ENCODE measurements at regions not wholly inside any gene's neighbourhood (a gene's known extent, or its start where the extent isn't known, plus 50 kb on each side); places are given as distances from the start of the nearest gene placed in this dataset.
"Not testable (repeated sequence)": the region's sequence is repeated elsewhere in the genome, so short reads cannot be mapped to it uniquely, and the experiment has no call there.

- H3K79me1 ChIP-seq (ENCODE audit: low read depth, low read length); FAIRE-seq; H4K5ac ChIP-seq (ENCODE audit: insufficient read length, low read depth, low read length); H3K4me2 ChIP-seq (ENCODE audit: insufficient read depth in 1 of 2, low read depth in 2 of 2, low read length in 2 of 2); H3K9me3 ChIP-seq (ENCODE audit: insufficient read depth in 2 of 2, low read depth in 1 of 2, low read length in 1 of 2); H3K9ac ChIP-seq (replicated peaks in 1 of 4; ENCODE audit: extremely low read depth in 1 of 4, low read depth in 3 of 4, low read length in 3 of 4); H3K36me3 ChIP-seq (ENCODE audit: control insufficient read depth in 2 of 4, insufficient read depth in 4 of 4, low read length in 3 of 4); H3K27me3 ChIP-seq (replicated peaks in 1 of 4; ENCODE audit: control insufficient read depth in 3 of 4, extremely low read depth in 1 of 4, insufficient read depth in 3 of 4, low read length in 3 of 4); POLR2A ChIA-PET (ENCODE audit: partially characterized antibody); H3K79me2 ChIP-seq (ENCODE audit: control insufficient read depth in 1 of 2, insufficient read depth in 2 of 2, low read length in 2 of 2); H2BK20ac ChIP-seq (ENCODE audit: low read length); H3K14ac ChIP-seq (ENCODE audit: insufficient read length); H3K4me3 ChIP-seq (ENCODE audit: extremely low read depth in 1 of 4, insufficient read depth in 2 of 4, low read depth in 3 of 4, low read length in 4 of 4); H3K18ac ChIP-seq (ENCODE audit: extremely low read depth, low read length); H2BK12ac ChIP-seq (ENCODE audit: low read depth, low read length); H2BK15ac ChIP-seq (ENCODE audit: low read length); H2AFZ ChIP-seq (ENCODE audit: low read length); H4K8ac ChIP-seq (ENCODE audit: extremely low read depth, insufficient read depth, low read length); H4K91ac ChIP-seq (replicated peaks; ENCODE audit: insufficient read length, low read length); H3K4ac ChIP-seq (replicated peaks; ENCODE audit: insufficient read length, low read depth, low read length); H3K27ac ChIP-seq (ENCODE audit: low read depth, low read length); H3K23me2 ChIP-seq (ENCODE audit: low read depth, low read length); H3K23ac ChIP-seq (ENCODE audit: insufficient read length); H2BK5ac ChIP-seq (ENCODE audit: low read depth, low read length); H3K4me1 ChIP-seq (replicated peaks in 1 of 4; ENCODE audit: control insufficient read depth in 3 of 4, insufficient read depth in 4 of 4, low read length in 3 of 4); H2AK5ac ChIP-seq (ENCODE audit: low read depth, low read length); H2BK120ac ChIP-seq (replicated peaks; ENCODE audit: low read depth, low read length); DNase-seq (ENCODE audit: low read depth in 1 of 2, low spot score in 2 of 2); H3K56ac ChIP-seq (replicated peaks; ENCODE audit: insufficient read length, low read depth, low read length); H4K20me1 ChIP-seq (replicated peaks in 1 of 2; ENCODE audit: control insufficient read depth in 1 of 2, insufficient read depth in 2 of 2, low read length in 2 of 2): not testable (repeated sequence)
- peak; percentile 47; the same call in 1 of the 2 replicates for TF ChIP-seq CEBPB (IDR thresholded peaks at IDR 0.05; ENCODE audit: low read depth, low read length)
- 86% methylated on average over 8 of the region's 8 CpGs; no CpG with 5 or more reads in 1 of the 2 experiments for WGBS, 2 experiments (ENCODE audit: extremely low coverage in 1 of 2, insufficient coverage in 1 of 2, insufficient read length in 1 of 2, insufficient replicate concordance in 2 of 2, low coverage in 1 of 2, low lambda C conversion rate in 2 of 2, missing lambda C conversion rate in 1 of 2)
- CTCF ChIA-PET (ENCODE audit: partially characterized antibody) = interaction anchor here (0.6 kb wide), 1 partner anchor 12 kb away, joined by 3 read pairs; no protein-coding TSS in a partner anchor
Observed at GRCh38 chr14:49965068-49965651, 72.3 kb downstream of the ARF6 start.

Measured in H1 (cell line).